B cell (primary cell): ENCODE measurements at regions not wholly inside any gene's neighbourhood (a gene's known extent, or its start where the extent isn't known, plus 50 kb on each side); places are given as distances from the start of the nearest gene placed in this dataset.

ENCODE experiments used
- ATAC-seq: fragments of 200-7000 bp; cut with Tn5 transposase; one replicate; pipeline ENCODE4 v1.10.0; 2021; ENCODE audit warnings: low read depth, mild to moderate bottlenecking, moderate number of reproducible peaks, moderate library complexity
- CTCF ChIA-PET: fragments of 350-600 bp; sonication (Branson Sonifier 250); formaldehyde crosslinking; loops from one replicate; lab custom pipeline; 2021; ENCODE audit warnings: antibody characterized with exemption, inconsistent platforms; lab: Charles Lee
- POLR2A ChIA-PET: fragments of 350-600 bp; sonication (Branson Sonifier 250); formaldehyde crosslinking; loops from one replicate; lab custom pipeline; 2021; ENCODE audit warnings: antibody characterized with exemption; lab: Charles Lee
- DNase-seq: peaks from one replicate; pipeline ENCODE4 v3.0.0; 2013
- H2AFZ ChIP-seq: 2 replicates; pipeline ENCODE4 v1.6.1; 2012; ENCODE audit warnings: mild to moderate bottlenecking, low read depth, low read length; ENCODE audit not compliant: insufficient read depth, poor library complexity, severe bottlenecking
- H3K27ac ChIP-seq, 2 donors: 1 replicate in 1 of 2; 2 replicates in 1 of 2; pipeline ENCODE4 v1.5.1; 2012 to 2013; ENCODE audit warnings: low read length in 2 of 2, mild to moderate bottlenecking in 2 of 2, moderate library complexity in 1 of 2
- H3K27me3 ChIP-seq, 4 experiments: fragments of 200-600 bp in 1 of 4; sonication (generic) in 1 of 4; replicated peaks in 1 of 4; 1 replicate in 2 of 4; 2 replicates in 2 of 4; pipeline versions ENCODE4 v1.6.1 to v1.7.0; 2013 to 2016; ENCODE audit warnings: low read length in 3 of 4, mild to moderate bottlenecking in 2 of 4, mixed read lengths in 1 of 4, moderate library complexity in 1 of 4; ENCODE audit not compliant: insufficient read depth in 4 of 4, control insufficient read depth in 3 of 4; ENCODE audit errors: control extremely low read depth in 1 of 4
- H3K36me3 ChIP-seq, 2 experiments: replicated peaks in 1 of 2; 1 replicate in 1 of 2; 2 replicates in 1 of 2; pipeline versions ENCODE4 v1.6.1 to v1.7.1; 2013; ENCODE audit warnings: low read length in 1 of 2; ENCODE audit not compliant: insufficient read depth in 2 of 2, control insufficient read depth in 1 of 2; ENCODE audit errors: control extremely low read depth in 1 of 2, extremely low read depth in 1 of 2
- H3K4me1 ChIP-seq, 2 donors: fragments of 200-600 bp in 1 of 2; sonication (generic) in 1 of 2; 1 replicate in 1 of 2; 2 replicates in 1 of 2; pipeline versions ENCODE4 v1.5.1 to v1.6.1; 2013 to 2017; ENCODE audit warnings: low read length in 2 of 2; ENCODE audit not compliant: control insufficient read depth in 2 of 2, insufficient read depth in 2 of 2
- H3K4me2 ChIP-seq: replicated peaks from 2 replicates; pipeline ENCODE3; 2012; ENCODE audit warnings: mild to moderate bottlenecking, low read depth, low read length; ENCODE audit not compliant: poor library complexity, severe bottlenecking
- H3K4me3 ChIP-seq, 5 experiments: fragments of 200-600 bp in 1 of 5; sonication (generic) in 1 of 5; 1 replicate in 3 of 5; 2 replicates in 2 of 5; pipeline versions ENCODE4 v1.5.1 to v1.7.0; 2011 to 2016; ENCODE audit warnings: low read length in 4 of 5, mild to moderate bottlenecking in 4 of 5, low read depth in 2 of 5, control low read depth in 1 of 5, moderate library complexity in 1 of 5; ENCODE audit not compliant: insufficient read depth in 1 of 5; ENCODE audit errors: control extremely low read depth in 1 of 5, extremely low read depth in 1 of 5
- H3K79me2 ChIP-seq: fragments of 200-600 bp; sonication (generic); one replicate; pipeline ENCODE4 v1.6.0; 2016; ENCODE audit warnings: low read length; ENCODE audit not compliant: control insufficient read depth, insufficient read depth
- H3K9ac ChIP-seq: fragments of 200-600 bp; sonication (generic); 2 replicates; pipeline ENCODE4 v1.6.1; 2017; ENCODE audit warnings: mild to moderate bottlenecking, low read length, moderate library complexity
- H3K9me3 ChIP-seq, 3 donors: one replicate each; pipeline versions ENCODE4 v1.6.1 to v1.7.1; 2013; ENCODE audit warnings: low read length in 2 of 3; ENCODE audit not compliant: control insufficient read depth in 2 of 3, insufficient read depth in 1 of 3; ENCODE audit errors: control extremely low read depth in 1 of 3
- H4K20me1 ChIP-seq: 2 replicates; pipeline ENCODE4 v1.6.0; 2012; ENCODE audit warnings: mild to moderate bottlenecking, low read length; ENCODE audit not compliant: insufficient read depth, control insufficient read depth, poor library complexity, severe bottlenecking
- H3K27ac Mint-ChIP-seq: one replicate; pipeline ENCODE4 v1.8.0; 2021; ENCODE audit warnings: mixed read lengths
- H3K27me3 Mint-ChIP-seq: one replicate; pipeline ENCODE4 v1.8.0; 2021; ENCODE audit warnings: mixed read lengths
- H3K4me1 Mint-ChIP-seq: one replicate; pipeline ENCODE4 v1.8.0; 2021; ENCODE audit warnings: mixed read lengths
- H3K4me3 Mint-ChIP-seq: one replicate; pipeline ENCODE4 v1.8.0; 2021; ENCODE audit warnings: mixed read lengths
- H3K9me3 Mint-ChIP-seq: one replicate; pipeline ENCODE4 v1.8.0; 2022; ENCODE audit warnings: mixed read lengths; ENCODE audit not compliant: insufficient read depth
- CTCF ChIP-seq: fragments of 200-600 bp; IDR thresholded peaks from one replicate; pipeline ENCODE4 v1.8.0; 2022; ENCODE audit warnings: antibody characterized with exemption, mild to moderate bottlenecking
- EZH2 ChIP-seq: IDR thresholded peaks from 2 replicates; pipeline ENCODE4 v1.6.1; 2012; ENCODE audit warnings: borderline replicate concordance, low read depth, mild to moderate bottlenecking, moderate library complexity, low read length; ENCODE audit not compliant: insufficient read depth, poor library complexity, severe bottlenecking
- WGBS: methylation state at CpG from one replicate; pipeline ENCODE4 v1.1.5; 2013; ENCODE audit warnings: missing lambda C conversion rate; ENCODE audit not compliant: insufficient coverage; 5-methylcytosine and 5-hydroxymethylcytosine counted together
- intact Hi-C: fragments of 100-400 bp; cut with micrococcal nuclease; formaldehyde crosslinking; loops from one replicate; pipeline ENCODE4 v1.10.0; 2022

GRCh38 chr15:35254062-35254461, 169.0 kb upstream of the NANOGP8 start:
- CTCF ChIA-PET: no interaction called here
- H3K27me3 Mint-ChIP-seq: no peaks in the 10 kb centered on the region
- no peak overlapping the region for H3K4me3 Mint-ChIP-seq
- no CpG with 5 or more reads among the region's 1 CpG for WGBS
- no peak overlapping the region for H2AFZ ChIP-seq
- no peak for DNase-seq
- no peaks in the 10 kb centered on the region for H3K36me3 ChIP-seq
- H3K9ac ChIP-seq: no peak overlapping the region
- H3K27ac Mint-ChIP-seq: no peak overlapping the region
- no peak overlapping the region for H3K4me2 ChIP-seq
- no peaks in the 10 kb centered on the region for H4K20me1 ChIP-seq
- POLR2A ChIA-PET: no interaction called here
- H3K27ac ChIP-seq: no peak overlapping the region
- intact Hi-C loops: no loop called here
- H3K27me3 ChIP-seq: no peaks in the 10 kb centered on the region
- no peaks in the 10 kb centered on the region for H3K4me1 Mint-ChIP-seq
- H3K79me2 ChIP-seq: no peaks in the 10 kb centered on the region
- no peaks in the 10 kb centered on the region for H3K4me1 ChIP-seq
- H3K9me3 Mint-ChIP-seq: no peaks in the 10 kb centered on the region
- ATAC-seq: no peak
- no peaks in the 10 kb centered on the region for H3K9me3 ChIP-seq
- TF ChIP-seq EZH2 (no peak), CTCF (no peak)
- H3K4me3 ChIP-seq: no peak overlapping the region

- ATAC-seq: no peak
- H3K27ac Mint-ChIP-seq: no peak overlapping the region
- H3K4me3 Mint-ChIP-seq: no peak overlapping the region
- Histone ChIP-seq H3K36me3 (no peaks in the 10 kb centered on the region), H3K4me2 (no peak overlapping the region), H3K27ac (no peak overlapping the region), H3K4me3 (no peak overlapping the region), H3K9ac (no peak overlapping the region), H4K20me1 (no peaks in the 10 kb centered on the region), H3K79me2 (no peaks in the 10 kb centered on the region), H2AFZ (no peak overlapping the region), H3K9me3 (no peaks in the 10 kb centered on the region), H3K27me3 (no peaks in the 10 kb centered on the region), H3K4me1 (no peaks in the 10 kb centered on the region)
- H3K4me1 Mint-ChIP-seq: no peaks in the 10 kb centered on the region
- CTCF ChIA-PET: no interaction called here
- H3K27me3 Mint-ChIP-seq: no peaks in the 10 kb centered on the region
- intact Hi-C loops: no loop called here
- TF ChIP-seq EZH2: no peak
- TF ChIP-seq CTCF: no peak
- H3K9me3 Mint-ChIP-seq: no peaks in the 10 kb centered on the region
- WGBS: no CpG with 5 or more reads among the region's 3 CpGs
- DNase-seq: no peak
- POLR2A ChIA-PET: no interaction called here
Observed at GRCh38 chr15:35252351-35252865, 167.3 kb upstream of the NANOGP8 start.
